ENCODE measurements at regions not wholly inside any gene's neighbourhood (a gene's known extent, or its start where the extent isn't known, plus 50 kb on each side); places are given as distances from the start of the nearest gene placed in this dataset.
"Not testable (repeated sequence)": the region's sequence is repeated elsewhere in the genome, so short reads cannot be mapped to it uniquely, and the experiment has no call there.

GRCh38 chr3:134096214-134096613 lies 66.5 kb upstream of the SLCO2A1 start:
- TF ChIP-seq CTCF (IDR thresholded peaks at IDR 0.05); MAX (IDR thresholded peaks at IDR 0.05; ENCODE audit: low read depth); POLR2AphosphoS5 (IDR thresholded peaks at IDR 0.05; ENCODE audit: low read depth, low read length); USF2 (IDR thresholded peaks at IDR 0.05; ENCODE audit: borderline replicate concordance, low read depth, low read length); TEAD4 (IDR thresholded peaks at IDR 0.05; ENCODE audit: borderline replicate concordance, insufficient read depth); TAF1 (IDR thresholded peaks at IDR 0.05; ENCODE audit: borderline replicate concordance, low read depth, low read length); USF1 (IDR thresholded peaks at IDR 0.05; ENCODE audit: borderline replicate concordance, low read depth); SMC3 (IDR thresholded peaks at IDR 0.05; ENCODE audit: low read depth, low read length); RFX5 (IDR thresholded peaks at IDR 0.05; ENCODE audit: low read length); TCF12 (IDR thresholded peaks at IDR 0.05); NFIC (IDR thresholded peaks at IDR 0.05; ENCODE audit: borderline replicate concordance): not testable (repeated sequence)

All from SK-N-SH (cell line).